Neuron (in vitro differentiated cells): ENCODE measurements at regions not wholly inside any gene's neighbourhood (a gene's known extent, or its start where the extent isn't known, plus 50 kb on each side); places are given as distances from the start of the nearest gene placed in this dataset.

Experiments
- H2AFZ ChIP-seq: one replicate; pipeline ENCODE4 v1.6.1; 2013; ENCODE audit warnings: low read depth, mild to moderate bottlenecking, inconsistent platforms, low read length, moderate library complexity
- H3K27me3 ChIP-seq: one replicate; pipeline ENCODE4 v1.6.1; 2013; ENCODE audit warnings: low read length; ENCODE audit not compliant: insufficient read depth
- H3K36me3 ChIP-seq: one replicate; pipeline ENCODE4 v1.6.1; 2013; ENCODE audit warnings: low read length; ENCODE audit not compliant: insufficient read depth
- H3K4me1 ChIP-seq: one replicate; pipeline ENCODE4 v1.6.1; 2013; ENCODE audit warnings: low read length; ENCODE audit not compliant: insufficient read depth
- H3K4me3 ChIP-seq: 2 replicates; pipeline ENCODE4 v1.5.1; 2013; ENCODE audit warnings: mild to moderate bottlenecking, low read length, moderate library complexity
- H3K9me3 ChIP-seq: one replicate; pipeline ENCODE4 v1.6.1; 2013; ENCODE audit warnings: low read length

DNA sequence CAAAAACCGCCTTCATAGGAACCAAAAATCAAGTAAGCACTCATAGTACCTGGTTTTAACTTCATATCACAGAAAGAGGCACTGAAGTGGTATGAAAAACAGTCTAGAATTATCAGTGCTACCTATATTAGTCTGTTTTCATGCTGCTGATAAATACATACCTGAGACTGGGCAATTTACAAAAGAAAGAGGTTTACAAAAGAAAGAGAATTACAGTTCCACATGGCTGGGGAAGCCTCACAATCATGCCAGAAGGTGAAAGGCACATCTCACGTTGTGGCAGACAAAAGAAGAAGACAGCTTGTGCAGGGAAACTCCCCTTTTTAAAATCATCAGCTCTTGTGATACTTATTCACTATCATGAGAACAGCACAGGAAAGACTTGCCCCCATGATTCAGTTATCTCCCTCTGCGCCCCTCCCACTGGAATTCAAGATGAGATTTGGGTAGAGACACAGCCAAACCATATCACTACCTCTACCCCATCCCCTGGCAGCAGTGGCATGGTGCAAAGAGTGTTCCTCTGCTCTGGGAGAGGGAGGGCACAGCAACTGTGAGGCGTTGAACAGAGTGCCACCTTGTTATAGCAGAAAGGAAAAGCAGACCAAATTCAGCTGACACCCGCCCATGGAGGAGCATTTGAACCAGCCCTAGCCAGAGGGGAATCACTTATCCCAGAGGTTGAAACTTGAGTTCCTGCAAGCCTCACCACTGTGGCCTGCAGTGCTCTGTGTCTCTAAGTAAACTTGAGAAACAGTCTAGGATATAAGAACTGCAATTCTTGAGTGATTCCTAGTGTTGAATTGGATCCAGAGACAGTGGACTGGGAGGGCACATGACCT, 61.9 kb upstream of the PTPRZ1 start:
- H3K4me3 ChIP-seq = no peak overlapping the region
- no peaks in the 10 kb centered on the region for H3K36me3 ChIP-seq
- no peaks in the 10 kb centered on the region for H3K9me3 ChIP-seq
- H2AFZ ChIP-seq = peak overlapping the region; percentile 7
- peaks cover 3% of the 10 kb centered on the region for H3K4me1 ChIP-seq
- no peaks in the 10 kb centered on the region for H3K27me3 ChIP-seq

DNA sequence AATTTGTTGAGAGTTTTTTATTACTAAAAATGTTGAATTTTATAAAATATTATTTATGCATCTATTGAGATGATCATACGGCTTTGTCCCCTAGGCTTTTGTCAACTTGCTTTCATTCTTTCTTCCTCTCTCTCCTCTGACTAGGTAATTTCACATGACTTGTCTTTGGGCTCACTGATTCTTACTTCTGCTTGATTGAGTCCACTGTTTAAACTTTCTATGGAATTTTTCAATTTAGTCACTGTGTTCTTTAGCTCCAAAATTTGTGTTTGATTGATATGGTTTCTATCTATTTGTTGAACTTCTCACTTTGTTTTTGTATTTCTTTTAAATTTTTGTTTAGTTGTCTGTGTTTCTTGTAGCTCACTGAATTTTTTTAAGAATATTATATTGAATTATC, 65.9 kb upstream of the PTPRZ1 start:
- H3K36me3 ChIP-seq = no peaks in the 10 kb centered on the region
- no peaks in the 10 kb centered on the region for H3K9me3 ChIP-seq
- H2AFZ ChIP-seq = no peak overlapping the region
- peaks cover 3% of the 10 kb centered on the region for H3K4me1 ChIP-seq
- H3K27me3 ChIP-seq = no peaks in the 10 kb centered on the region
- no peak overlapping the region for H3K4me3 ChIP-seq

DNA sequence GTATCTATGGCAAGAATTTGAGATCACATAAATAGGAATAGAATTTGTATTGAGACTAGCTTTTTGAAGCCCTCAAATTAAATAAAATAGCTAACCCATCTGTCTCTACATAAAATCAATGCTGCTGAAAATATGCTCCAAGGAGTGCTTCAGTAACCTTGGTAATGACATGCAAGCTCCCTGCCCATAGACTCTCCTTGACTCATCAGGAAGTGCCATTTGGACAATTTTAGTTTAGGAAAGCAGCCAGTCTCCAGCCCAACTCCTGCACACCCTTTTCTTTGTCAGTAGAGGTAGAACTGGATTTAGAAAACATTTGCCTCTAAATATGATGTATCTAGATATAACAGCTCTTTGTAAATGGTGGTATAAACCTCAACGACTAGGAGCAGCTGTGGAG, 69.9 kb upstream of the PTPRZ1 start:
- no peak overlapping the region for H2AFZ ChIP-seq
- H3K36me3 ChIP-seq = no peaks in the 10 kb centered on the region
- peaks cover 27% of the 10 kb centered on the region for H3K4me1 ChIP-seq
- H3K9me3 ChIP-seq = no peaks in the 10 kb centered on the region
- H3K4me3 ChIP-seq = no peak overlapping the region
- no peaks in the 10 kb centered on the region for H3K27me3 ChIP-seq

DNA sequence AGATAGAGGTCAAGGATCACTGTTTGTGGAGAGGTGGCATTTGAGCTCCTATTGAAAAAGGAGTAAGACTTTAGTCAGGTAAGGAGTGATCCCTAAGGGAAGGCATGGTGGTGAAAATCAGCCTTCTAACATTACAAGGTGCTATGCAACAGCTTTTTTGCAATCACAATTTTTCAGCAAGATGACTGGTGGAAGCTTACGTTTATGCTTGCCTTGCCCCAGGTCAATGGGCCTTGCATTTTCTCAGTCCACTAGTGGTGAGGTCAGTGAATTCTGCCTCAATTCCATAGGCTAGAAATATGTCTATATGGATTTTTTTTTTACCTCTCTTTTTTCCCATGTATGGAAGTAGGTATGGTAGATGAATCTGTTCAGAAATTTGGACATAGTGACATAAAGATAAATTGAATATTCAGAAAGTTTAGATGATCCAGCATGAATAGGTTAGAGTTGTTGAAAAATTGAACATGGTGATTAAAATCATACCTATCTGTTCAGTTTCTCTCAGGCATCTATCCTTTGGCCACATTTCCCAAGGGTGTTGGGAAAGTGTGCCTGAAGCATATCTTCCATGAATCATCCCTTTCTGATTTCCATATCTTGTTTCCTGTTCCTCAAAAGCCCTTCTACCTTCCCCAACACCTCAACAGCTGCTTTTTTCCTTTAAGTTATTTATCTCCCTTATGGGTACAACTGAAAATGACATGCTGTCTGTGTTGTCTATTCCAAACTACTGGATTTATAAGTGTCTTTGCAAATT, 71.9 kb upstream of the PTPRZ1 start:
- Histone ChIP-seq H2AFZ (no peak overlapping the region), H3K4me1 (peaks cover 46% of the 10 kb centered on the region), H3K9me3 (no peaks in the 10 kb centered on the region), H3K27me3 (no peaks in the 10 kb centered on the region), H3K4me3 (no peak overlapping the region), H3K36me3 (no peaks in the 10 kb centered on the region)

DNA sequence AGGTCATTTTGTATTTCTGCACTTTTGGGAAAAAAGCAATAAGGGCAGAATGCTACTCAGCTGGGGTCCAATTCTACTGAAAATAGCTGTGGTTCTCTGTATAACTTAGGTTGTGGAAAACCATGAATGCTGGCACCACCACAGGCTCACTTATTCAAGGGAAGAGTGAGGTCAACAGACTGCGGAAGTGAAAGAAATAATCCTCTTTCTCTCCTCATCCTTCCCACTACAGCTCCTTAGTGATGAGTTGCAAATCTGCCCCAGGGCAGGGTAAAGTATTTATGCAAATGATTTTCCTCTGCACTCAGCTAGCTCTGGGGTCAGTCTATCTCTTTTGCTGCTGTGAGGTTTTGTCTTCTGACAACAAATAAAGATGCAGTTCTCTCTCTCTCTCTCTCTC, 74.1 kb upstream of the PTPRZ1 start:
- H3K36me3 ChIP-seq = no peaks in the 10 kb centered on the region
- no peak overlapping the region for H2AFZ ChIP-seq
- H3K4me1 ChIP-seq = peaks cover 59% of the 10 kb centered on the region
- no peak overlapping the region for H3K4me3 ChIP-seq
- H3K27me3 ChIP-seq = no peaks in the 10 kb centered on the region
- no peaks in the 10 kb centered on the region for H3K9me3 ChIP-seq

DNA sequence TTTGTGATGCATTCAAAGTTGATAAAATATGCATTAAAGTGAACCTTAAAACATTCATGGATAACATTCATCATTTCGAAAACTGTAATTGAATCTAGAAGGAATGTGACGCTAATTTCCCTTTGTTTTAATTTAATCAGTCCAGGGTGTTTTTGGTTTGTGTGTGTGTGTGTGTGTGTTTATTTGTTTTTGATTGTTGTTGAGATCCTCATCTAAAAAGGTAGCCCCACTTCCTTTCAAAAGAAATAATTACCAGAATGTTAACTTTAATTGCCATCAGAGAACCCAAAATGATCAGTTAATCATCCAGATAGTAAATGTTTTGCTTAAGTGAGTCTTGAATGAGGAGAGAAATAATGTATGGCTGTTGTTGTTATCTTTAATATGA, 74.5 kb upstream of the PTPRZ1 start:
- peaks cover 59% of the 10 kb centered on the region for H3K4me1 ChIP-seq
- H3K4me3 ChIP-seq = peak overlapping the region; percentile 5

DNA sequence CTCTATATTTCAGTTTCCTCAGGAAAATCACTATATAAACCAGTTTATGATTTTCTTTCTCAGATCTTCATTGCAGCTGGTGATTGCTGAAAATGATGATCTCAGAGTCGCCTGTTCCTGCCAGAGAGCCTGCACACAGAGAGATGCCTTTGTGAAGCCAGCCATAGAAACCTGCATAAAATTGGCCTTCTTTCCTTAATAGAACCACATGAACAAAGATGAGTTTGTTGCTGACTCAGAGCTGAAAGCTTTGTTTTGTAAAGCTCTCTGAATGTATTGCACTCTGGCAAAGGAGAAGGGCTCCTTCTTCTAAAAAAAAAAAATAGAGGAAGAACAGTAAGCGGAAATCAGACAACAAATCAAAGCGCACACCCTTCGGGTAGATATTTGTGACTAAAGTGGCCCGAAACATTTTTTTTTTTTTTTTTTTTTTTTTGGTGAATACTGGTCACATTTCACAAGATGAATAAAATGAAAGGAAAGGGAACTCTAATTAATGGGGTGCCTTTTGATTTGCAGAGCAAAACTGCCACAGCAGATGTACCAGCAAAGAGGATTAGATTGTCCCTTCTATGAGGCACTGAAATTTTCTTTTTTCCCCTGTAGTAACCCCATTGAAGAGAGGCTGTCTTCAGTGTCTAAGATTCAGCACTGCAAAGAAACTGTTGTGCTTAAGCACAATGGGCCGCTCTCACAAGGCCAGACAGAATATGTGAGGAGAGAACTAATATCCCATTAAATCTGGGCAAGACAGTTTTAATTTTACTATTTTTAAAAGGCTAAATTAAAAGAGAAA, 75.1 kb upstream of the PTPRZ1 start:
- Histone ChIP-seq H2AFZ (peak overlapping the region; percentile 31), H3K4me1 (peaks cover 59% of the 10 kb centered on the region), H3K4me3 (peak overlapping the region; percentile 26), H3K27me3 (no peaks in the 10 kb centered on the region), H3K36me3 (no peaks in the 10 kb centered on the region), H3K9me3 (no peaks in the 10 kb centered on the region)

More for the DNA sequence above, 74.5 kb upstream of the PTPRZ1 start:
- Histone ChIP-seq H2AFZ (no peak overlapping the region), H3K36me3 (no peaks in the 10 kb centered on the region), H3K27me3 (no peaks in the 10 kb centered on the region), H3K9me3 (no peaks in the 10 kb centered on the region)

DNA sequence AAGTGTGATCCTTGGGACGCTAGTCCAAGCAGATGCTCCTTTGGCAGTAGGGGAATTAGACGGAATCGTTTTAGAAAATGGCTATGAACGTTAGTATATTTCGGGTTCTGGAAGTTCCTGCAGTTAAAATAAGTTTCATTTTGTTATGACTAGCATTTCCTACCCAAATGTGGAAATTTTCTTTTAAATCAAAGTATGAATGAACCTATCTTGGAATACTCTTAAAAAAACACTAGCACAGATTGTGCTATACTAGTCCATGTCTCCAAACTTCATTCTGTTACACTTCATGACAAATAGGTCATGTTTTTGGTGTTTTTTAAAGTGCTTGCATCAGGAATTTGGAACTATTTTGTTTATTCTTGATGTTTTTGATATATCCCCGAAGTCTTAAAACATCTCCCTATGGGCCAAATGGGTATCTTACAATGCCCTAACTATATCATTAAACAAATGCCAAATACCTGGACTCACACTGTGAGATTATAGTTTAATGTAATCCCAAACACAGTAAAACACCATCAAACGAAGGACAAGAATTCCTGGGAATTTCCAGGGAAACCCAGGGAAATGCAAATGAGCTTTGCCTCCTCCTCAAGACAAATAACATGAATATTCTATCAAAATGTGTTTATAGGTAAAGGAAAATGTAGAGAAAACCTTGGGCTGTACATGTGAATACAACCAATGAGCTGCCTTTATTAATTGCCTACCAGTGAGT, 75.9 kb upstream of the PTPRZ1 start:
- H3K36me3 ChIP-seq = no peaks in the 10 kb centered on the region
- H2AFZ ChIP-seq = peak overlapping the region; percentile 31
- no peaks in the 10 kb centered on the region for H3K9me3 ChIP-seq
- H3K4me3 ChIP-seq = peak overlapping the region; percentile 26
- H3K4me1 ChIP-seq = peaks cover 59% of the 10 kb centered on the region
- no peaks in the 10 kb centered on the region for H3K27me3 ChIP-seq

DNA sequence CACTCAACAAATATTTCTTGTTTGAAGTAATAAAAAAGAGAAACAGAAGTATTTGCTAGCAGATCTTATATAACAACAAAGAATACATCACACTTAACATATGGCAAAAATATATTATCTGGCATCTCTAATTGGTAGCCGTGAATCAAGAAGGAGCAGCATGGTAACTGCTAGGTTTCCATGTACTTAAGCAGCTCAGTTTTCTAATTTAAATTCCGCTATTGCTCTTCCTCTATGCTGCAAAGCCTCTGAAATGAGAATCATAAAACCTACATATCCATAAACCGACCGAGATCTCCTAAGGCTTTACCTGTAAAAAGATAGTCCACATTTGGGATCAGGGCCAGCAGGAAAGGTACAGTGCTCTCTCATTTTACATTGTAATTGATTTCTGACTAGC, 76.6 kb upstream of the PTPRZ1 start:
- H3K4me1 ChIP-seq = peaks cover 59% of the 10 kb centered on the region

DNA sequence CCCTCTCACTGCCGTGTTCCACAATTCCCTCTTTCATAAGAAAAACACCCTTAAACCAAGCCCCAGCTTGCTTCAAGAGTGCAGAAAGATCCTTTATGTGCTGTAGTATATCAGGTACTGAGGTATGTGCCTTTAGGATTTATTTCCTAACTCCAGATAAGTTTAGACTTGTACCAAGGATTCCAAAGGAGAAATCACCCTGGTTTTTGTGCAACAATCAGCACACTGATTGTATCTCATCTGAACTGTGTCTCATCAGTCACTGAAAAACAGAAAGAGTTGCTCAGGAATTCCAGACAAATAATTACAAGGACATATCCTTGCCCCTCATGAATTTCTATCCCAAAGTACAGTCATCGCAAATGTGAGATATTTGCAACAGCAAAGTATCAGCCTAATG, 77.2 kb upstream of the PTPRZ1 start:
- H3K4me3 ChIP-seq = no peak overlapping the region
- no peaks in the 10 kb centered on the region for H3K9me3 ChIP-seq
- H3K27me3 ChIP-seq = no peaks in the 10 kb centered on the region
- peaks cover 54% of the 10 kb centered on the region for H3K4me1 ChIP-seq
- H3K36me3 ChIP-seq = no peaks in the 10 kb centered on the region
- H2AFZ ChIP-seq = no peak overlapping the region

More for the DNA sequence above, 76.6 kb upstream of the PTPRZ1 start:
- Histone ChIP-seq H3K4me3 (peak overlapping the region; percentile 26), H3K36me3 (no peaks in the 10 kb centered on the region), H3K9me3 (no peaks in the 10 kb centered on the region), H2AFZ (peak overlapping the region; percentile 31), H3K27me3 (no peaks in the 10 kb centered on the region)

DNA sequence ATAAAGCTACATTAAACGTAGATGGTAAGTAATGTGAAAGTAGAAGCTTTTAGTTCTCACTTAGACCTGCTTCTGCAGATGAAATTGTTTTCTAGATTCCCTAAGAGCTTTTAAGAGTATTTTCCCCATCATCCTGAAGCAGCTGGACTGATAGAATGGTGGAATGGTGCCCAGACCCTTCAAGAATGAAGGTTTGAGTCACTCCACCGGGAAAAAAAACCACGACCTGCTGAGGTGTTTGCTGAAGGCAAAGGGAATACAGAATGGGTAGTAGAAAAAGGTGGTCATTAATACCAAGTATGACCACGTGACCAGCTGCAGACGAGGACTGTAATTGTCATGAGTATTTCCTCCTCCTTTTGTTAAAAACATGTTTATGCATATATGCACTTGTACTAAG, 79.2 kb upstream of the PTPRZ1 start:
- Histone ChIP-seq H2AFZ (no peak overlapping the region), H3K4me1 (peaks cover 38% of the 10 kb centered on the region), H3K36me3 (no peaks in the 10 kb centered on the region), H3K9me3 (no peaks in the 10 kb centered on the region), H3K4me3 (no peak overlapping the region), H3K27me3 (no peaks in the 10 kb centered on the region)

DNA sequence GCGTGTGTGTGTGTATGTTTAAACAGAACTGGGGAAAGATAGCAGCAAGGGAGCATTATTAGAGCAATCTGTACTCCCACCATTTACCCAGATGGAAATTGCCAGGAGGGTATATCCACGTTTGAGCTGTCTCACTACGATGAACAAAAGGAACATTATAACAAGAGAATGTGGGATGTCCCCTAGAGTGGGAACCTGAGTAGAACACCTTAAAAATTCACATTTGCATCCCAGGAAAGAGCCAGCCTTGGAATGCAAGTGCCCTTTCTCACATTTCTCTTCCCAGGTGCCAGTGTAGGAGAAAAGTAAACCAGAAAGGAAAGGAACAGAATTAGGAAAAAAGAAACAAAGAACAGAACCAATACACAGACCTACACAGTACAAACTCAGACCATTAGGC, 95.3 kb upstream of the PTPRZ1 start:
- H3K9me3 ChIP-seq = no peaks in the 10 kb centered on the region
- no peaks in the 10 kb centered on the region for H3K4me1 ChIP-seq

More for the DNA sequence above, 95.3 kb upstream of the PTPRZ1 start:
- Histone ChIP-seq H3K27me3 (no peaks in the 10 kb centered on the region), H3K36me3 (no peaks in the 10 kb centered on the region), H2AFZ (no peak overlapping the region), H3K4me3 (no peak overlapping the region)
